ENCODE measurements at regions not wholly inside any gene's neighbourhood (a gene's known extent, or its start where the extent isn't known, plus 50 kb on each side); places are given as distances from the start of the nearest gene placed in this dataset.

DNA sequence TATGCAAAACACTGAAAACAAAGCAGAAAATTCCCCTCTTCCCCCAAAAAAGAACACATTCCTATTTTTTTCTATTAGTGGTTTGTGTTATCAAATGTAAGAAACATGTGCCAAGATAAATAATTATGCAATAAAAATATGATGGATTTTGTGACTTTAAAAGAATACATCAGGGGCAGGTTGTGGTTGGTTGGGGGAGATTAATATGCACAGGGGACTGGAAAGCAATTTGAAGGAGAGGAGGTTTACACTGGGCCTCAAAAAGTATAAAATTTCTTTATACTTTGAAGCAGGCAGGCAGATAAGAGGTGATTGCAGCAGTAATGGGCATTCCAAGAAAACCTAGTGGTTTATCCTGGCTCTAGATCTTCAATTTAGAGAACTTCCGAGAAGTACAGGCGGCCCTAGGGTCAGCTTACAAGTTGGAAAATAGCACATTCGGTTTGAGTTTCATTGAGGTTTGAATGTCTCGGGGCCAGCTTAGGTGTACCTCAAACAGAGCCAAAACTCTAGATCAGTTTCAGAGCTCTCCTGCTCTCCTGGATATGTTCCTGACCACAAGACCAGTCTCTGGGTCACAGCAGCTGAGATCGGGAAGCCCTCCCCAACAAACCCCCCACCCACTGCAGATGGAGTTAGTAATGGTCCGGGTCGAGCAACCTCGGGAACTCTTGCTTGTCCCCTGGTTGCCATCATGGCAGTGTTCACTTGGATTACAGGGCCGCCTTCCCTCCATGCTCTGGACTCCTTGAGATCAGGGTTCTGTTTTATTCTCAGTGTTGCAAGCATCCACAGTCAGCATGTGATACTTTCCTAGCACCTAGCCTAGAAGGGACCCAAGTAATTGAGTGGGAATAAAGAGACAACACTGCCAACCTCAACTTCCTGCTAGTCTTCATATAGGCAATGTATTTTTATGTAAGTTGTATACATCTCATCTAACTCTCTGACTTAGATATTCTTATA, 112.1 kb upstream of the DDIT4L start:
- Histone ChIP-seq H3K4me1 (ENCODE audit: control insufficient read depth in 2 of 2, insufficient read depth in 2 of 2, low read length in 2 of 2) (no peaks in the 10 kb centered on the region), H3K27ac (ENCODE audit: low read depth in 1 of 2, low read length in 1 of 2) (no peak overlapping the region), H3K4me3 (ENCODE audit: low read length in 2 of 2) (no peak overlapping the region), H3K9me3 (ENCODE audit: control insufficient read depth in 2 of 2, insufficient read depth in 1 of 2, low read length in 1 of 2) (no peaks in the 10 kb centered on the region), H3K27me3 (ENCODE audit: control insufficient read depth in 2 of 2, insufficient read depth in 1 of 2, low read length in 1 of 2) (no peaks in the 10 kb centered on the region), H3K36me3 (ENCODE audit: control insufficient read depth in 2 of 2, insufficient read depth in 2 of 2, low read length in 1 of 2) (no peaks in the 10 kb centered on the region)
- DNase-seq (ENCODE audit: low read depth in 6 of 9, low spot score in 9 of 9) = peak in 1 of 9 donors; percentile 9
- 93% methylated on average over 9 of the region's 9 CpGs for WGBS

- Histone ChIP-seq H3K27ac (ENCODE audit: low read depth in 1 of 2, low read length in 1 of 2) (no peak overlapping the region), H3K27me3 (ENCODE audit: control insufficient read depth in 2 of 2, insufficient read depth in 1 of 2, low read length in 1 of 2) (no peaks in the 10 kb centered on the region), H3K4me3 (ENCODE audit: low read length in 2 of 2) (no peak overlapping the region), H3K36me3 (ENCODE audit: control insufficient read depth in 2 of 2, insufficient read depth in 2 of 2, low read length in 1 of 2) (no peaks in the 10 kb centered on the region), H3K4me1 (ENCODE audit: control insufficient read depth in 2 of 2, insufficient read depth in 2 of 2, low read length in 2 of 2) (no peaks in the 10 kb centered on the region), H3K9me3 (ENCODE audit: control insufficient read depth in 2 of 2, insufficient read depth in 1 of 2, low read length in 1 of 2) (no peaks in the 10 kb centered on the region)
- no peak for DNase-seq (ENCODE audit: low read depth in 6 of 9, low spot score in 9 of 9)
- 89% methylated on average over 2 of the region's 2 CpGs for WGBS
These were observed 109.0 kb upstream of the DDIT4L start for GRCh38 chr4:100299046-100299840.

DNA sequence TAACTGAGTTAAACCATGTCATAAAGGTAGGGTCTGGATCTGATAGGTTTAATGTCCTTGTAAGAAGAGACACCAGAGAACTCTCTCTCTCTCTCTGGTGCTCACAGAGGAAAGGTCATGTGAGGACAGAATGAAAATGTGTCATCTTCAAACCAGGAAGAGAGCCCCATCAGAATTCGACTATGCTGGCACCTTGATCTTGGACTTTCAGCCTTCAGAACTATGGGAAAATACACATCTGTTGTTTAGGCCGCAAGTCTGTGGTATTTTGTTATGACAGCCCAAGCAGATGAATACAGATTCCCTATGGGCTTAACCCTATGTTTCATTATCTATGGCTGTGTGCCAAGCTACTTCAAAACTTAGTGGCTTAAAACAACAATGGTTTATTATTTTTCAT, 105.5 kb upstream of the DDIT4L start:
- 85% methylated on average over 2 of the region's 2 CpGs for WGBS
- no peak for DNase-seq (ENCODE audit: low read depth in 6 of 9, low spot score in 9 of 9)
- Histone ChIP-seq H3K27me3 (ENCODE audit: control insufficient read depth in 2 of 2, insufficient read depth in 1 of 2, low read length in 1 of 2) (no peaks in the 10 kb centered on the region), H3K4me3 (ENCODE audit: low read length in 2 of 2) (no peak overlapping the region), H3K36me3 (ENCODE audit: control insufficient read depth in 2 of 2, insufficient read depth in 2 of 2, low read length in 1 of 2) (no peaks in the 10 kb centered on the region), H3K4me1 (ENCODE audit: control insufficient read depth in 2 of 2, insufficient read depth in 2 of 2, low read length in 2 of 2) (no peaks in the 10 kb centered on the region), H3K27ac (ENCODE audit: low read depth in 1 of 2, low read length in 1 of 2) (no peak overlapping the region), H3K9me3 (ENCODE audit: control insufficient read depth in 2 of 2, insufficient read depth in 1 of 2, low read length in 1 of 2) (no peaks in the 10 kb centered on the region)

DNA sequence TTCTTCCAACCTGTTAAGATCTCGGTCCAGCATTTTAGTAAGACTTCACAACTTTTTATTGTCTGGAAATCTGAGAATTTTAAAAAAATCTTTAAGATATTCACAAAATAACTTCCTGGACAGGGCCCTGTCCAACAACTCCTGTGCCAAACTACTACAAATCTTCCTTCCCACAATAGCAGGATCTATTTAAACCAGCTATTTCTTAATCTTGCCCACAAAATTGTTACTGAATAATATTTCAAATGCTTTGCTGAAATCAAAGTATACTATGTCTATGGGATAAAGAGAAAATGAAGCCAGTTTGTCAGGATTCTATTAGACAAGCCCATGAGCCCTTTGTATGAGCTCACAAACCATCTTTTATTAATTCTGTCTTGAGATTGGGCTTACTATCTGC, 104.1 kb upstream of the DDIT4L start:
- no peaks in the 10 kb centered on the region for H3K4me1 ChIP-seq (ENCODE audit: control insufficient read depth in 2 of 2, insufficient read depth in 2 of 2, low read length in 2 of 2)
- no peak for DNase-seq (ENCODE audit: low read depth in 6 of 9, low spot score in 9 of 9)
- H3K9me3 ChIP-seq (ENCODE audit: control insufficient read depth in 2 of 2, insufficient read depth in 1 of 2, low read length in 1 of 2) = no peaks in the 10 kb centered on the region
- H3K27ac ChIP-seq (ENCODE audit: low read depth in 1 of 2, low read length in 1 of 2) = no peak overlapping the region
- H3K4me3 ChIP-seq (ENCODE audit: low read length in 2 of 2) = no peak overlapping the region
- WGBS = 94% methylated on average over 1 of the region's 1 CpG
- no peaks in the 10 kb centered on the region for H3K27me3 ChIP-seq (ENCODE audit: control insufficient read depth in 2 of 2, insufficient read depth in 1 of 2, low read length in 1 of 2)
- H3K36me3 ChIP-seq (ENCODE audit: control insufficient read depth in 2 of 2, insufficient read depth in 2 of 2, low read length in 1 of 2) = no peaks in the 10 kb centered on the region

DNA sequence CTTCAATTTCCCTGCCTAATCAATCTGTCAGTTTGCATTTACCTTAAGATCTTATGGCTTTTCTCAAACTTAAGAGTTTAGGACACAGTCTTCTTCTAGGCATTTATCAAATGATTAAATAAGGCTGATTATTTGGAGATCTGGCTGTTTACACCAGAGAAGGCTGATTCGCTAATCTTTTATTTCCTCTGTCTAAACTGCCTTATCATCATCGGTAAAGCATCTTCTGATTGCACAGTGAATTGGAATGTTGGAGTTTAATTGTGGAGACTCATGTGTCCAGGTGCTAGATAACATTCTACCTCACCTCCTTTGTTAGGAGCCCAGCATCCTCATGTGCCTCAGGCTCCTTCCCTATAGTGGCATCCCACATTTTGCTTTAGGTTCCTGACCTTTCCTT, 100.3 kb upstream of the DDIT4L start:
- no peaks in the 10 kb centered on the region for H3K36me3 ChIP-seq (ENCODE audit: control insufficient read depth in 2 of 2, insufficient read depth in 2 of 2, low read length in 1 of 2)
- H3K27ac ChIP-seq (ENCODE audit: low read depth in 1 of 2, low read length in 1 of 2) = no peak overlapping the region
- H3K4me1 ChIP-seq (ENCODE audit: control insufficient read depth in 2 of 2, insufficient read depth in 2 of 2, low read length in 2 of 2) = no peaks in the 10 kb centered on the region
- no peak overlapping the region for H3K4me3 ChIP-seq (ENCODE audit: low read length in 2 of 2)
- no peaks in the 10 kb centered on the region for H3K9me3 ChIP-seq (ENCODE audit: control insufficient read depth in 2 of 2, insufficient read depth in 1 of 2, low read length in 1 of 2)
- 96% methylated on average over 2 of the region's 2 CpGs for WGBS
- no peaks in the 10 kb centered on the region for H3K27me3 ChIP-seq (ENCODE audit: control insufficient read depth in 2 of 2, insufficient read depth in 1 of 2, low read length in 1 of 2)
- DNase-seq (ENCODE audit: low read depth in 6 of 9, low spot score in 9 of 9) = no peak

DNA sequence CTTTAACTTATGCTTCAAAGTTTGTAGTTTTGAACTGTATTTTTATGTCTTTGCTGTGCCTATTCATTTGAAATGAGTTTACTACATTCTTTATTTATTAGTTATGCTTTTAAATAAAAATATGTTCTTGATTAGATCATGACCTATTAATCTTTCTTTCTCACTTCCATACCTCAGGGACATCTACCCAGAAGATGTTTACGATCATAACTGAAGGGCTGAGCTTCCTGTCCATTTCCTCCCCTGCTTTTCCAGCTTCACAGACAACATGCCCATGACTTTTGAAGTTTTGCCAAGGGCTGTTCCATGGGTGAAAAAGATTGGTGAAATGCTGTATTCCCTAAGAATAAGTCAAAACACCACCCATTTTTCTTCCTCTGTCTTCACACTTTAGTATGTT, 99.7 kb upstream of the DDIT4L start:
- H3K9me3 ChIP-seq (ENCODE audit: control insufficient read depth in 2 of 2, insufficient read depth in 1 of 2, low read length in 1 of 2) = no peaks in the 10 kb centered on the region
- no peak overlapping the region for H3K4me3 ChIP-seq (ENCODE audit: low read length in 2 of 2)
- H3K27me3 ChIP-seq (ENCODE audit: control insufficient read depth in 2 of 2, insufficient read depth in 1 of 2, low read length in 1 of 2) = no peaks in the 10 kb centered on the region
- DNase-seq (ENCODE audit: low read depth in 6 of 9, low spot score in 9 of 9) = no peak
- no peak overlapping the region for H3K27ac ChIP-seq (ENCODE audit: low read depth in 1 of 2, low read length in 1 of 2)
- WGBS = 83% methylated on average over 1 of the region's 1 CpG
- H3K36me3 ChIP-seq (ENCODE audit: control insufficient read depth in 2 of 2, insufficient read depth in 2 of 2, low read length in 1 of 2) = no peaks in the 10 kb centered on the region
- H3K4me1 ChIP-seq (ENCODE audit: control insufficient read depth in 2 of 2, insufficient read depth in 2 of 2, low read length in 2 of 2) = no peaks in the 10 kb centered on the region

DNA sequence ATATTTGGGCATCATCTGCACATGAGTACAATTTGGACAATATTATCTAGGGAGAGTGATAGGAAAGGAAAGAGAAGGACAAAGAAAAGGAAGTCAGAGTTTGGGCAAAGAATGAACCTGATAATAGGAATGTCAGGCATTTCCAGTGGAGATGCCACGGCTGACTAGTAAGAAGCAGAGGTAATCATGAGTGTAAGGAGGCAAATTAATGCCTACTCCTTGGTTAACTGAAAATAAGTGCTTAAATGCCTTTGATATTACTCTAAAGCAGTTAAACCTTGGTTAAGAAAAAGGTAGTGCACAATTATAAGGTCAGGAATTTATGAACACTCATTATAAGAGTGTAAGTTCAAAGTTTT, 99.2 kb upstream of the DDIT4L start:
- Histone ChIP-seq H3K36me3 (ENCODE audit: control insufficient read depth in 2 of 2, insufficient read depth in 2 of 2, low read length in 1 of 2) (no peaks in the 10 kb centered on the region), H3K27ac (ENCODE audit: low read depth in 1 of 2, low read length in 1 of 2) (no peak overlapping the region), H3K27me3 (ENCODE audit: control insufficient read depth in 2 of 2, insufficient read depth in 1 of 2, low read length in 1 of 2) (no peaks in the 10 kb centered on the region), H3K4me1 (ENCODE audit: control insufficient read depth in 2 of 2, insufficient read depth in 2 of 2, low read length in 2 of 2) (no peaks in the 10 kb centered on the region), H3K4me3 (ENCODE audit: low read length in 2 of 2) (no peak overlapping the region), H3K9me3 (ENCODE audit: control insufficient read depth in 2 of 2, insufficient read depth in 1 of 2, low read length in 1 of 2) (no peaks in the 10 kb centered on the region)
- WGBS = 90% methylated on average over 1 of the region's 1 CpG
- no peak for DNase-seq (ENCODE audit: low read depth in 6 of 9, low spot score in 9 of 9)

DNA sequence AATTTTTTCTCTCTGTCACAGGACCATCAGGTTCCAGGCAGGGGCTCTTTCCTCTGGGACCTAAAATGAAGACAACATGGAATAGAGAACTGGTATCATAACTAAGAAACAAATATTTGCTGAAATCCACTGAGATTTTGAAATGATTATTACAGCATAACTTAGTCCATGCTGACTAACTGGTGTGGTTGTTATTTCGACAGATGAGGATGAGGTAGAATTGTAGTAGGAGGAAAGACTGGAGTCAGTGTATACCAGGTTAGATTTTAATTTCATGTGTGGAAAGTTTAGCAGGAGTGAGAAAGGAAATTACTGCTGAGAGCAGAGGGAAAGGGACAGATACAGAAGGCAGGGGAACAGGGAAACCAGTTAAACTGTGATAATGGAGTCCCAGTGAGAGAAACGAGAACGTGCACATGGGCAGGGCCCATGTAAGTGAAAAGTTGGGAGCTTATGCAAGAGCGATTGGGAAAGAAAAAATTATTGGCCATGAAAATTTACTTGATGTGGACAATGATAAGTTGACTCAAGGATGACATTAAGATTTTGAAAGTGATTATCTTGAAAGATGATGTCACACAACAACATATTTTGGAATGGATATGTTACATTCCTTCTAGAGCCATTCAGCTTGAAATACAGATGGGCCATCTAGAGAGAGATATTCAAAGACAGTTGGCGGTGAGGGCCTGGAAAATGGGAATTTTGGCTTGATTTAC, 98.7 kb upstream of the DDIT4L start:
- WGBS = 98% methylated on average over 5 of the region's 5 CpGs
- Histone ChIP-seq H3K36me3 (ENCODE audit: control insufficient read depth in 2 of 2, insufficient read depth in 2 of 2, low read length in 1 of 2) (no peaks in the 10 kb centered on the region), H3K4me1 (ENCODE audit: control insufficient read depth in 2 of 2, insufficient read depth in 2 of 2, low read length in 2 of 2) (no peaks in the 10 kb centered on the region), H3K27ac (ENCODE audit: low read depth in 1 of 2, low read length in 1 of 2) (no peak overlapping the region), H3K27me3 (ENCODE audit: control insufficient read depth in 2 of 2, insufficient read depth in 1 of 2, low read length in 1 of 2) (no peaks in the 10 kb centered on the region), H3K9me3 (ENCODE audit: control insufficient read depth in 2 of 2, insufficient read depth in 1 of 2, low read length in 1 of 2) (no peaks in the 10 kb centered on the region), H3K4me3 (ENCODE audit: low read length in 2 of 2) (no peak overlapping the region)
- DNase-seq (ENCODE audit: low read depth in 6 of 9, low spot score in 9 of 9) = no peak

GRCh38 chr4:100288161-100288560, 97.9 kb upstream of the DDIT4L start:
- DNase-seq (ENCODE audit: low read depth in 6 of 9, low spot score in 9 of 9) = no peak
- no peaks in the 10 kb centered on the region for H3K27me3 ChIP-seq (ENCODE audit: control insufficient read depth in 2 of 2, insufficient read depth in 1 of 2, low read length in 1 of 2)
- WGBS = 95% methylated on average over 1 of the region's 1 CpG
- H3K9me3 ChIP-seq (ENCODE audit: control insufficient read depth in 2 of 2, insufficient read depth in 1 of 2, low read length in 1 of 2) = no peaks in the 10 kb centered on the region
- H3K36me3 ChIP-seq (ENCODE audit: control insufficient read depth in 2 of 2, insufficient read depth in 2 of 2, low read length in 1 of 2) = no peaks in the 10 kb centered on the region
- H3K4me1 ChIP-seq (ENCODE audit: control insufficient read depth in 2 of 2, insufficient read depth in 2 of 2, low read length in 2 of 2) = no peaks in the 10 kb centered on the region
- H3K27ac ChIP-seq (ENCODE audit: low read depth in 1 of 2, low read length in 1 of 2) = no peak overlapping the region
- no peak overlapping the region for H3K4me3 ChIP-seq (ENCODE audit: low read length in 2 of 2)

Measured in thymus (tissue), 11 donors.